Stimulated activated CD4-positive, alpha-beta T cell treated with anti-CD3 and anti-CD28 coated beads, Interleukin-15, amount 100 ng/mL, for 24 hours (primary cell): ENCODE measurements at regions not wholly inside any gene's neighbourhood (a gene's known extent, or its start where the extent isn't known, plus 50 kb on each side); places are given as distances from the start of the nearest gene placed in this dataset.
"Not testable (repeated sequence)": the region's sequence is repeated elsewhere in the genome, so short reads cannot be mapped to it uniquely, and the experiment has no call there.

Source experiments
- DNase-seq: peaks from one replicate; pipeline ENCODE4 v3.0.0-alpha.2; 2020

DNA sequence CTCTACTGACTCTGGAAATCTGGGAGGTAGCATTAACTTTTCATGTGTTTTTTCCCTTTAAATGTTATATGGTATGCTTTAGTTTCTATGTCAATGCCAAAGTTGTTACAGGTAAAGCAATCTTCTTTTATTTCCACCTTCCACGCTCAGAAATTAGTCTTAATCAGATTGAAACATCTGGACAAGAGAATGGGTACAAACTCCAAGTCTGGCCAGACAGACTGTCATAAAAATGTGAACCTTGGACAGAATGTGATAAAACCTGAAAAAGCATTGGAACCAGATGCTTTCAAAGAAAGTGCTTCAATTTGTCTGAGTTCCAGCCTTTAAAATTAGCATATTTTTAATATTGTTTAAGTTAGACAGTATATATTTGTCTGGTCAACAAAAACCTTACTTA, 110.7 kb upstream of the P2RY1 start:
- DNase-seq: no peak

DNA sequence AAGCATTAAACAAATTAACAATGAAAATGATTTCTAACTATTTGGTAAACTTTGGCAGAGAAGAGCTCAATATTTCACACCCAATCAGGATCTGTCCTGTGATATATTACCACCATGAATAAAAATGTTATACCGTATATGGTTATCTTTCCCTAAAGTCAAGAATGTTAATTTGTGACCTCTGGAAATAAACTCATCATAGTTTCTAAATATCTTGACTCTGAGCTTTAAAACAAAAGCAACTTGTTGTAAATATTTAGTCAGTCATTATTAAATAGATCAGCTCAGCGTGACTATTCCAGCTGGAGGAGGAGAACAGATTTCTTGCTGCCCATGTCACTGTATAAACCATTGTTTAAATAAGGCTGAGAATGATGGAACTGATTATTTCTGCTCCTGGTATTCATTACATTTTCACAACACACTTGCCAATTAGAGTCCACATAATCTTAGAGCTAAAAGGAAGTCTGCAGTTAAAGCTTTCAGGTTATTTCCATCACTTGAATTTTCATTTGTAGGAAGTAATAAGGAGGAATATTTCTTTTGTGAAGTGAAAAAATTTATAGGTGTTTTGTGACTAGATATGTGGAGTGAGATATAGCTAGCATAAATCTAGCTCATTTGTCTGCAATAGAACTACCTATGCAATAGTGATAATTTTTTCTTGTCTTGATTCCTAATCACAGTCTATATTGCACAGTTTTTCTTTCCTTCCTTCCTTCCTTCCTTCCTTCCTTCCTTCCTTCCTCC, 106.5 kb upstream of the P2RY1 start:
- no peak for DNase-seq

DNA sequence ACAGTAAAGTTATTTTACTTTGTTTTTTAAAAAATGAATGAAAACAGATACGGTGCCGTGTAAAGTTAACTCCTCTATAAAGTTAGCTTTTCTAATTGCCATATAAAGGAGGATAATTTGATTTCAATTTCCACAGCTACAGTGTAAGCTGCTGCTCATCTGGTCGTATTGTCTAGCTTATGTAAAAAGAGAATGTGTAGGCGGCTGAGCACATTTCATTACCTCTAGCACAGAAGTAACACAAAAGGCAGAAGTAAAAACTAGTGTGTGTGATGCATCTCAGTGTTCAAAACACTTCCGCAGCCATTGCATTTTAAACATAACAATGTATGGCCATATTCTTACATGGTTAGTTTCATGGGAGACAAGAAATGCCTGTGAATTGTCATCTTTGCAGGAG, 105.0 kb upstream of the P2RY1 start:
- DNase-seq: no peak

DNA sequence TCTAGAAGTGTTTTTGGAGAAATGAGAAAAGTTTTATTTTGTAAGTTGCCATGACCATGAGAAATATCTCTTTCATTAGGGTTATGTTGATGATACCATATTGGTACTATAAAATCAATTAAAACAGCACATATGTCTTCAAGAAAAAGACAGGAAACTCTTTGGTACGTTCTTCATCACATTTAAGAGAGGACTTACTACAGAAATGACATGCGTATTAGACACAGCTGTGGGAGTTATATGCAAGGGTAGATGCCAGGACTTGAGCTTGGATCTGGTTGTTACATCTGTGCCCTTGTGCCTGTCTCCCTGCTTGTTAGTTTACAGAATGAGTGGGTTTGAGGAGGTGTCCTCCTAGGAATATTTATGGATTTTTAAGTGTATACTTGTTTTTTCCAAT, 103.4 kb upstream of the P2RY1 start:
- no peak for DNase-seq

DNA sequence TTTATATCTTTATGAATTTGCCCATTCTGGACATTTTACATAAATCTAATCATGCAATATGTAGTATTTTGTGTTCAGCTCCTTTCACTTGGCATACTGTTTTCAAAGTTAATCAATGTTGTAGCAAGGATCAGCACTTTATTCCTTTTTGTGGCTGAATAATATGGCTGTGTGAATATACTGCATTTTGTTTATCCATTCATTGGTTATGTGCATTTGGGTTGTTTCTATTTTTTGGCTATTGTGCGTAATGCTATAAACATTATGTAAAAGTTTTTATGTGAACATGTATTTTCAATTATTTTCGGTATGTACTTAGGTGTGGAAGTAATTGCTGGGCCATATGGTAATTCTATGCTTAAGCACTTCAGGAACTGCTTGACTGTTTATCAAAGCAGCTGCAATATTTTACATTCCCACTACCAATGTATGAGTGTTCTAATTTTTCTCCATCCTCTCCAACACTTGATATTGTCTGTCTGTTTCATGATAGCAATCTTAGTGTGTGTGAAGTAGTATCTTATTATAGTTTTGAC, 101.3 kb upstream of the P2RY1 start:
- no peak for DNase-seq

DNA sequence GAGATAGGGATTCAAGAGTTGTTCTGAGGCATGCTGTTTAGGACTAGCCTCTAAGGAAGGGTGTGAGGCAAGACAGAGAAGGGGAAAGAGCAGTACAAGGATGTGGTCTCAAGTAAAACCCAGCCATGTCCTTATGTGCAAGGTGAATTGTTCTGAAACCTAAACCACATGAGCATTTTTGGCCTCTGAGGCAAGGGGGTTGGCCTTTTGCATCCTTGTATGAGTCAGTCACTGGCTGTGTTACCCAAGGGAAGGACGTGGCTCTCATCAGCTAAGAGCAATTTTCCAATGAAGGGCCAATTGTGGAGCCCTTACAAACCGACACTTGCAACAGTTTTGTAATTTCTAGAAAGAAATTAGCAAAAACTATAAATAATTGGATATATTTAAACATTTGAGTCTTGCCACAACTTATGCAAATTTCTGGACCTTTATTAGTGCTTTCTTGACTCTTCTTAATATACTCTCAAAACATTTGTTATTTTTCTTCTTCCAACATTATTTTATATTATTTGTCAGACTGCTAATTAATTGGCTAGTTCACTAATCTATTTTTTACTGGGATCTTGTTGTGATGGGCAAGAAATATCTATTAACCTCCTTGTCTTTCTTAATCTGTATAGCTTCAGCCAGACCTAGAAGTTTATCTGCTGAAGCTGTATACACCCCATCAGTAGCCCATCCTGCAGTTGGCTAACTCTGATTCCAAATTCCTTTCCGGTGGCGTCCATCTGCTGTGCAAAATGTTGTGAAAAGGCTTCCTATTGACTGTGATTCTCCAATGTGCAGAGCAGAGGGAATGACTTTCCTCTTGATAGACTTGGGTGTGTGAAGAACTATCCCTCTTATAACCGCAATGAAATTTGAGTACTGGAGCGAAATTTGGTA, 97.7 kb upstream of the P2RY1 start:
- no peak for DNase-seq

DNA sequence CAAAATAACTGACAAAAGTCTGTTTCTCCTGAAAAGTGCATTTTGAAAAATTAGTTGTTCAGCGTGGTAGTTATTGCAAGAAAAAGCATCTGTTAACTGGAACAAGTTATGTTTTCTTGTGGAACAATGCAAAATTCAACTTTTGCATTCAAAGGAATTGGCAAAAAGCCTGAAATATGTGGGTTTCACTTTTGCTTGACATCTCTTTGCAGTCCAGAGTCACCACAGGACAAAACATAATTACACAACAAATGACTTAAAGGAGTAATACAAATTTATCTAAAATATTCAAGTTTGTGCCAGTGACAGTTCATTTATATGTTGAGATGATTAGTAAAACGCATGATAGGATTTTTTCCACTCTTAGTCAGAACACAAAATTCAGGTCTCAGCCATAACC, 96.3 kb upstream of the P2RY1 start:
- no peak for DNase-seq

DNA sequence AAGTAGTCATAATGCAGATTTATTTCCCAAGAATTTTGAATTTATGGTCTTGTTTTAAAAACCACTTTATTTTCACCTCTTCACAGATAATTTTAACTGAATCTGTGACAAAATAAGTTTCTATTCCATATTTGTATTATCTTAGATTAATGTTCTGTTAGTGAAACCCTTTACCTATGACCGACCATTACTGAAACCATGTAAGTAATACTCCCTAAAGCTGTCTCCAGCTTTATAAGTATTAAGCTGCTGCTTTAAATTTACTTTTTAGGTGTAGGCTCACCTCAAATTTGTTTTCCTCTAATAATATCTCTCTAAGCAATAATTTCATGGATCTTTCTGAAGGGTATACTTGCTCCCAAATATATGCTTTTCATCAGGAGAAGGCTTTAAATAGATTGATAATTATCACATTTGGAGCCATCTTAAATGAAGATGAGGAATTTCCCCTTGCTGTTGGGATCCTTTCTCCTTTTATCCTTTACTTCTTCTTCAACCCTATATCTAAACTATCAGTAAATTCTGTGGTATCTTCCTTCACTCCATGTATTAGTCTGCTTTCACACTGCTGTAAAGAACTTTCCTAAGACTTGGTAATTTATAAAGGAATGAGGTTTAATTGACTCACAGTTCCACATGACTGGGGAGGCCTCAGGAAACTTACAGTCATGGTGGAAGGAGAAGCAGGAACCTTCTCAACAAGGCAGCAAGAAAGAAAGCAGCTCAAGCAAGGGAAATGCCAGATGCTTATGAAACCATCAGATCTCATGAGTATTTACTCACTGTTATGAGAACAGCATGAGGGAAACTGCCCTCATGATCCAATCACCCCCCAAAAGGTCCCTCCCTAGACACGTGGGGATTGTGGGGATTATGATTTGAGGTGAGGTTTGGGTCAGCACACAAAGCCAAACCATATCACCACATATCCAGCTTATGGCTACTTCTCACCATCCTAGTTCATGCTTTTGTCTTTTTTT, 92.3 kb upstream of the P2RY1 start:
- no peak for DNase-seq

DNA sequence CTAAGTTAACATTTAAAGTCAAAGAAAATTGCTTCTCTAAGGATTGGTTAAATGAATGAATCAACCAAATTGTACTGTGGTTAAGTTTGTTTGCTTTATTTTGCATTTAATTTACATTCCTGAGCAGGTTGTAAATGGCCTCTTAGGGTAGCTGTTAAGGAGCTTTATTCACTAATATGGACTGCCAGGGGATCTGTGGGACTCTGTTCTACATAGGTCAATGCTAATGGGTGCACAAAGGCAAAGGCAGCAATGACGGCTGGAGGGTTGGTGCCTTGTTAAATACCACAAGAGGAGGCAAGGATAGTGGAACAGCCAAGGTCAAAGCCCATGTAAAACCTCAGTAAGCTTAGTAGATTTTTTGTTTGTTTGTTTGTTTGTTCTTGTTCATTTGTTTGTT, 89.3 kb upstream of the P2RY1 start:
- no peak for DNase-seq

DNA sequence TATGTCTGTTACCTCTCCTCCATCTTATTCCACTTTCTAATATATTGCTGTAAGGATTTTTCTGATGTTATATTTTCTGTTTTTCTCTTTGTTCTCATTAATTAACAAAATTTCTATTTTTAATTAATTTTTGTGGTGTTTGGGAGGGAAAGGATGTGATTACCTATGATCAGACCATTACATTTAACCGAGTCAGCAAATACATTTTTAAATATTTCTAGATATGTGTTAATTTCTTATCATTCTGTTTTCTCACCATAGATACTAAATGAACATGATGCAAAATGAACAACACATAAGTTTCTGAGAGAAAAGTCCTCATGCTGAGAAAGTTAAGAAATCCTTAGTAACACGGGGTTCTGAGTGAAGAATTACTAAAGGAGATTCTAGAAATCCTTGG, 80.6 kb upstream of the P2RY1 start:
- DNase-seq: no peak

DNA sequence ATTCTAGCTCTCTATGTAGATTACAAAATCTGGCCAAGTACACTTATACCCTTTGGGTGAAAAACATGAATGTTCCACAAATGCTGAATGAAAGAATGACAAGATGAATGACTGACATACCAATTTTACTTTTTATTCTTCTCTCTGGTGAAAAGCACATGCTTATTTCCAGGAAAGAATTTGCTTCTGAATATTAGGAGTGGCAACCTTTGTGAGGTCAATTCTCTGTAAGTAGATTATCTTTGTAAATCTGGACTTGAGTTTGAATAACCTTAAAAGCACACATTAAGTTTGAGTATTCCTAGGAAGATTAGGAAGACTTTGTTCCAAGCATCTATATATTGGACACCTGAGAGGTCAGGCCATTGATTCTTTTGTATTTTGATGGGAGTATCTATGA, 78.1 kb upstream of the P2RY1 start:
- DNase-seq: no peak

DNA sequence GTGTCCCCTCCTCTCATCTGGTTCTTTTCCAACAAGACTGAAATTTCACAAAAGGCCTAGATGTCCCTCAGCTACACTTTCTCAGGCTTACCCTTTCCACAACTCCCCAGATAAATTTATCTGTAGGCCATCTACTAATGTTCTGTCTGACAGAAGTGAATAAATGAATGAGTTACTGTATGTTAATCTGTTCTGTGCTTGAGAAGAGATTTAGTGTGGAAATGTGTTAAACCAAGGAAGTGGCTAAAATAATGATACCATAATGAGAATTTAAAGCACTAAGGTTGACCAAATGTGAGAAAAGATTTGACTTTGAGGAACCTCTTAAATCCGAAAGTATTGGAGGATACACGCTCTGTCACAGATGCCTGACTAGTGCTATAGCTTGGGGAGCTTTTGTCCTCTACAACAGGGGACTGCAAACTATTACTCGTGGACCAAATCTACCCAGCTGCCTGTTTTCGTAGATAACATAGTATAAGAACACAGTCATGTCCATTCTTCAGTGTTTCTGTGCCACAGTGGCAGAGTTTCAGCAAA, 74.8 kb upstream of the P2RY1 start:
- DNase-seq: no peak

DNA sequence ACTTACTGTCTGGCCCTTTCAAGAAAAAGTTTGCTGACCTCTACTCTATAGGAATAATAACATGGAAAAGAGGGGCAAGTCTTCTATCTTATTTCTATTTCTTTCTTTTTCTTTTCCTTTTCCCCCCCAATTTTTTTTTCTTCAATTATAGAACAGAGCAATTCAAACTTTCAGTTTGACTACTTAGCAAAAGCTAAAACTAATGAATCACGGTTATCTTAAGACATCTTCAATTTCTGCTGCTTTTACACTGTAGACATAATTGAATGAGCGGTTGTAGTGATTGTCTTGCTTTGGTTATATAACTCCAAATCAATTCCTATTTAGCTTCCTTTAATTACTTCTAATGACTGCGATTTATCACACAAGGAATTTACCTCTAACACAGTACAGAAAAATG, 74.3 kb upstream of the P2RY1 start:
- no peak for DNase-seq

DNA sequence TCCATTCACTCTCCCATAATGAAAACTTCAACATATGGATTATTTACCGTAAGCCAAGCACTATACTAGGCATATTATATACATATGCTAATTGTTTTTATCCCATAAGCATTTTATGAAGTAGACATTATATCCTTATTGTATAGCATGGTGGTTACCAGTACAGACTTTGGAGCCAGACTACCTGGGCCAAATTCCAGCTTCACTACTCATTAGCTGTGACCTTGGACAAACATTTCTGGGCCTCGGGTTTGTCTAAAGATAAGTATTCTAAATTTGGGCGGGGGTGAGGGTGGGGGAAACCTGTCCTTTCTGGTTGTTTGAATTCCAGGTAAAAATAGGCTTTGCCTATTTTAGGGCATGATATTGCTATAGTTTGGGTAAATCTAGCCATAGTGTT, 66.5 kb upstream of the P2RY1 start:
- DNase-seq: no peak

DNA sequence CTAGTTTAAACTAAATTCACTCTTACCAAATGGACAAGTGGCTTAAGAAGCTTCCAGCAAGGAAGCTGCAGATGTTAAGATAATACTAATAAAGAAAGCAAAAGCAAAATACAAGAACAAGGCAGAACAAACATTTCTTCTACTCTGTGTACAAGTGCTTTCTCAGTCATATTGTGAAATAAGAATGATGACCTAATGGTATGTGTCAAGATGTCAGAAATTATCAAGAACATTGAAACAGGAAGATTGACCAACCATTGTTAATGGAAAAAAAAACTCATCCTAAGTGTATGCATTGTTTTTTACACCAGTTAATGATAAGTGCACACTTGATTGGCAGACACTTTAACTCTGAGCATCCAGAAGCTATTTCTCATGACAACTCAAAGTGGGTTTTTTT, 65.4 kb upstream of the P2RY1 start:
- DNase-seq: no peak

DNA sequence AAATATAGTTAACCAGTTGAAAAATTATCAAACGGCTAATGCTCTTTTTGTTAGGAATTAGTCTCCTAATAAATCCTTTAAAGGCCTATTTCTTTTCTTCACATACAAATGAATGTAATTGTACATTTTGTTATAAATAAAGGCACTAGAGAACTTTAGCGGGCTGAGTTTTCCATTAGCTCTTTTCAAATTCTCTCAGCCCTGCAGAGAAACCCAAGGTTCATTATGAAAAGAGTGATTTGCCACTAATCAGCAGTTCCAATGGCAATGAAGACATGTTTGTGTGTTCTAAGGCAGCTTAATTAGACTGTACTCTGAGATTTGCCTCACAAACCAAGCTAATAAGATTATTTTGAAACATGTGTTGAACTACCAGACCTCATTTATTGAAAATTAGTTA, 64.6 kb upstream of the P2RY1 start:
- DNase-seq: no peak

DNA sequence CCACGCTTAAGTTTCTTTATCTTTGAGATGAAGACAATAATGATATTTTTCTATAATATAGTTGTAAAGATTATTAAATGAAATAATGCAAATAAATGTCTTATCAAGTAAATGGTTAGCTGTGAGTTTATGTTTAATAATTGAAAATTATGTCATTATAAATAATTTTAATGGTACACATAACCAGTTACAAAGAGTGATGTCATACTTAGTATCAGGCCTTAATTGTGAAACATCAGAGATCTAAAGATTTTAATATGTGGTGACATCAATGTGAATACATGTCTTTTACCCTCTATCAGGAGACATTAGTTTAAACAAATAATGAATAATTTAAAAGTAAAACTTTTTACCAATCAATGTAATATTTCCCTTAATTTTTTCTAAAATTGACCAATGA, 63.8 kb upstream of the P2RY1 start:
- DNase-seq: no peak

DNA sequence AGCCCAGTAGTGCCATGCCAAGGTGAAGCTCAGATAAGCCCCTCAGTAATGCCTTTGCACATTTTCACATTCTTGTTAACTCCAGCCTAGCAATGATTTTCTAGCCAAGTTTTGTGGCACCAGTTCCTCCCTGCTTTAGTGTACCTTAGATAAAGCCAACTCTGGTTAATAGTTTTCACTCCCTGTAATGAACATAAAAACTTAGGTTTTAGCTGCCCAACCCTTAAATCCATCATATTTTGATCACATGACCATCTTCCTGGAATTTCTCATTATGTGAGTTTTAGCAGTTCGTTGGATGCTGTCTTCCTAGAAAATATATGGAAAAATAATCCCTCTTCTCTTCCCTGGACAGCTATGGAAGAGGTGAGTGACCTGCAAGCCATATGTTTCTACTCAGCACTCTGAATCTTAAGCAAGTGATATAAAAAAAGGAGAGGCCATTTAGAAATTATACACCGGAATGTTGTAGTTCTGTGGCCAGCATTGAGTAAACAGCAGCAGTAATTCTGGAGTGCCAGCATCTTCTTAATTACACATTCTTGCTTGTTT, 62.2 kb upstream of the P2RY1 start:
- DNase-seq: no peak

DNA sequence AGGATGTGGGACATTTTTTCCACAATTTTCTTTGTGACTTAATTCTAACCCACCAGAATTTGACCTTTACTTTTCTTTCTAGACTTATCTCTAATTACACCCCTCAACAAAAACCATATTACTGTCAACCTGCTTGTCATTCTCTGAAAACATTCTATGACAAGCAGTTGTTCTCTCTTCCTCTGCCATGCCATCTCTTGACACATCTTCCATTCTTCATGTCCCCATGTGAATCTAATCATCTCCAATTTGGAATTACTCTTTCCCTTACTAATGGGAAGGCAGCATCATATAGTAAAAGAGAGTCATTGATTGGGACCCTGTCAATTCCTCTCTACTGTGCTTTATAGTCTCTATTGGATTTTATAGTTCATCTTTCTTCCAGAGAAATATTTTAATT, 61.3 kb upstream of the P2RY1 start:
- DNase-seq: no peak

DNA sequence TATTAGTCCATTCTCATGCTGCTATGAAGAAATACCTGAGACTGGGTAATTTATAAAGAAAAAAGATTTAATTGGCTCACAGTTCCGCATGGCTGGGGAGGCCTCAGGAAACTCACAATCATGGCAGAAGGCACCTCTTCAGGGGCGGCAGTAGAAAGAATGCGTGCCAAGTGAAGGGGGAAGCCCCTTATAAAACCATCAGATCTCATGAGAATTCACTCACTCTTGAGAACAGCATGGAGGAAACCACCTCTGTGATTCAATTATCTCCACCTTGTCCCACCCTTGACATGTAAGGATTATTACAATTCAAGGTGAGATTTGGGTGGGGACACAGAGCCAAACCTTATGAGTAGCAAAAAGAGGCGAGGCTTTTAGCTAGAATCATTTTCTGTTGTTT, 60.7 kb upstream of the P2RY1 start:
- DNase-seq: not testable (repeated sequence)

DNA sequence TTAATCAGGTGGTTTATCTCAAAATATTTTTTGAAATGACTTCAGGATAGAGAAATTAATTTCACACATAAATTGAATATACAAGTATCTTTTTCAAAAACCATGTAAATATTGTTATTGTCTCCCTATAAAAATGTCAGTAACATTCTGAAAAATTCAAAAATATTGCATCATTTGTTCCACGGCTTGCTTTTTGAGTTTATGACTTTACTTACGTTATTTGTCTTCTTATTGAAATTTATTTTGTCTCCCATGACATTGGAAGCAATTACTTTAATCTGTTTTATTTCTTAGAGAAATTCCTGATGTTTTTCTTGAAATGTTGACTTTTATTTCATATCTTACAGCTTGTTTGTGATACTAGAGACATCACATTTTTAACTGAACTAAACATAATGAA, 56.9 kb upstream of the P2RY1 start:
- DNase-seq: no peak

DNA sequence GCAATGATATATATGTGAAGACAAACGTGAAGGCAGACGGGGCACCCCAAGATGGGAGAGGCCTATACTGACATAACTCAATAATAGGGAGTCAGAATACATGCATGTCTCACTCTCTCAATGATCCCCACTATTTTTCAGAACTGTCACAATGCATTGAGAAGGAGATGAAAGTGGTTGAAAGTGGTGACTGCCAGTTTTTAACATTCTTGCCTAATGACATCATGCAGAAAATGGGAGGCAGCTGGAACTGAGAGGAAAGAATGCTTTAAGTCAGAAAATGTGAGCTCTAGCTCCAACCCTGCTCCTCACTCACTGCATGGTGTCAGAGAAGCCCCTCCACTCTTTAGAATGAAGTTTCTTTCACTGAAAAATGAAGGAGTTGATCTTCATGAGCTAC, 55.3 kb upstream of the P2RY1 start:
- no peak for DNase-seq
